ENCODE measurements at regions not wholly inside any gene's neighbourhood (a gene's known extent, or its start where the extent isn't known, plus 50 kb on each side); places are given as distances from the start of the nearest gene placed in this dataset.

DNA sequence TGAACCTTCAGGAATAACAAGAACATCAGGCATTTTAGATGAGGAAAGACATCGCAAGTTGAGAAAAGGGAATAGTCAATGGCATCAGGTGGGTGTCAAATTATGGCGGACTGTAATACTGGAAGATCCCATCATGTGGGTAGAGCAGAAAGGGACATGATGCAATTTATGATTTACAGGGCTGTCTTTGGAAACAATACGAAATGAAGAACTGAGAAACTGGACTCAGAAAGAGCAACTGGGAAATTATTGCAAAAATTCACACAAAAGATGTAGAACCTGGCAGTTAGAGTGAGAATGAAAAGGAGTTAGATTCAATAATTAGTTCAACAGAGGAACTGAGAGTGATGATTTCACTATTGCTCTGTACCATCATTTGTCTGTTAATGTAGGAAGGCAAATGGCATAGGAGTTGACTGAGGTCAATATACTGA, 1635.0 kb upstream of the ACVR2A start:
- TF ChIP-seq, protein P1, sequence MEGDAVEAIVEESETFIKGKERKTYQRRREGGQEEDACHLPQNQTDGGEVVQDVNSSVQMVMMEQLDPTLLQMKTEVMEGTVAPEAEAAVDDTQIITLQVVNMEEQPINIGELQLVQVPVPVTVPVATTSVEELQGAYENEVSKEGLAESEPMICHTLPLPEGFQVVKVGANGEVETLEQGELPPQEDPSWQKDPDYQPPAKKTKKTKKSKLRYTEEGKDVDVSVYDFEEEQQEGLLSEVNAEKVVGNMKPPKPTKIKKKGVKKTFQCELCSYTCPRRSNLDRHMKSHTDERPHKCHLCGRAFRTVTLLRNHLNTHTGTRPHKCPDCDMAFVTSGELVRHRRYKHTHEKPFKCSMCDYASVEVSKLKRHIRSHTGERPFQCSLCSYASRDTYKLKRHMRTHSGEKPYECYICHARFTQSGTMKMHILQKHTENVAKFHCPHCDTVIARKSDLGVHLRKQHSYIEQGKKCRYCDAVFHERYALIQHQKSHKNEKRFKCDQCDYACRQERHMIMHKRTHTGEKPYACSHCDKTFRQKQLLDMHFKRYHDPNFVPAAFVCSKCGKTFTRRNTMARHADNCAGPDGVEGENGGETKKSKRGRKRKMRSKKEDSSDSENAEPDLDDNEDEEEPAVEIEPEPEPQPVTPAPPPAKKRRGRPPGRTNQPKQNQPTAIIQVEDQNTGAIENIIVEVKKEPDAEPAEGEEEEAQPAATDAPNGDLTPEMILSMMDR (IDR thresholded peaks at IDR 0.05; ENCODE audit: insufficient read depth, low read length, severe bottlenecking) = no peak
- FAIRE-seq (no peak), DNase-seq (ENCODE audit: low read depth) (no peak)
- H3K36me3 ChIP-seq (ENCODE audit: control insufficient read depth, insufficient read depth, low read length) = no peaks in the 10 kb centered on the region
- no peaks in the 10 kb centered on the region for H3K27me3 ChIP-seq (ENCODE audit: control insufficient read depth, insufficient read depth, low read length)
- H3K4me3 ChIP-seq (ENCODE audit: low read depth, low read length) = no peak overlapping the region

DNA sequence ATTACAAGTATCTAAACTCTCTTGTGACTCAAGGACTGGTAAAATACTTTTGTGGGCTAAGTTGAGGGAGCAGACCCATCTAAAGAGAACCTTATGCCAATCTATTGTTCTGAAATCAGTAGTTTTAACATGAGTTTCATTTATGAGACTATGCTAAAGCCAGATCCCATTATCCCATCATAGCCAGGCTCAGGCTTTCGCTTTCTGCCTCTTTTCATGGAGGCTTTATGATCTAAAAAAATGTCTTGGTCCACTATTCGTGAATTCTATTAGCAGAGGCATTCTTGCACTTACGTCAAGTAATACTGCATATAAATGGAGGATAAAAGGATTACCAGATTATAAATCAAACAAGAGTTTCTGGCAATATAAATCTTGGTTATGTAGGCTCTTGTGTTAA, 1636.9 kb upstream of the ACVR2A start:
- Histone ChIP-seq H3K4me3 (ENCODE audit: low read depth, low read length) (no peak overlapping the region), H3K36me3 (ENCODE audit: control insufficient read depth, insufficient read depth, low read length) (no peaks in the 10 kb centered on the region), H3K27me3 (ENCODE audit: control insufficient read depth, insufficient read depth, low read length) (no peaks in the 10 kb centered on the region)
- TF ChIP-seq, protein P1 (IDR thresholded peaks at IDR 0.05; ENCODE audit: insufficient read depth, low read length, severe bottlenecking) = no peak
- DNase-seq (ENCODE audit: low read depth) (no peak), FAIRE-seq (no peak)

DNA sequence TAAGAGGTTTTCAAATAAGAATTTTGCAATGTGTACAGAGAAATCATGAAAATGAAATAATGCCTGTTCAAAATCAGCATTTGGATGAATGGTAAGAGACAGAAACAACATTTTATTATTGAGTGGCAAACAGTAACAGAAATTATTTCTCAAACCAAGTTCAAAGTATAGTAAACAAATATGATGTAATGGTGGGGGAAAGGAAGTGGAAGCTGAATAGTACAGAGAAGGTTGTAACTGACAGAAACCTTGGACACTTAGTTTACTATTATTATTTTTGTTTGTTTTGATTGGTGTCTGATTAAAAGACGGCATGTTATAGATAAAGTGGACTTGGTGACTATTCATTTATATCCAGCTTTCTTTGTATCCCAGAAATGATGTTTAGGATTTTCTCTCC, 1637.4 kb upstream of the ACVR2A start:
- no peaks in the 10 kb centered on the region for H3K27me3 ChIP-seq (ENCODE audit: control insufficient read depth, insufficient read depth, low read length)
- no peak overlapping the region for H3K4me3 ChIP-seq (ENCODE audit: low read depth, low read length)
- no peaks in the 10 kb centered on the region for H3K36me3 ChIP-seq (ENCODE audit: control insufficient read depth, insufficient read depth, low read length)
- DNase-seq (ENCODE audit: low read depth) (no peak), FAIRE-seq (no peak)
- TF ChIP-seq, protein P1 (IDR thresholded peaks at IDR 0.05; ENCODE audit: insufficient read depth, low read length, severe bottlenecking) = no peak

DNA sequence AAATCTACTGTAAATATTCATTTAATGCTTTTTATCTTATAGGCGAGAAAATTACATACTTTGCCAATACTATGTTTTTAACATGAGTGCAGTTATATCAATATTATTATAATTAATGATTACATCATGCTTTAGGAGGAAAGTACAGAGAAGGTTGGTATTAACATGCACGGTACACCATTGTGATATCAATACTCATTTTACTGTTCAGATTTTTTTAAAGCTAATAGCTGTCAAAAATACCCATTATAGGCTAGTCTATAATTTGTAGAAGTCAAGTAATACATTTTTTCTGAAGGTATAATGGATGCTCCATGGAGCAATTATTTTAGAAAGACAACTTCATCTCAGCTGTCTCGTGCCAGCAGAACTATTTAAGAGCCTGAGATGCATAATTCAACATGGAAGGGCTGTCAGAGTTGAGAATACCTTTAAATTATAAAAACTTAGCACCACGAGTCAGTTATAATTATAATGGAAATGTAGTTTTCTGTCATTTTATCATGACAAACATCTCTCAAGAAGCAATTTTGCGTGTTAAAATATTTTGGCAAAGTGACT, 1641.7 kb upstream of the ACVR2A start:
- DNase-seq (ENCODE audit: low read depth) = no peak
- H3K4me3 ChIP-seq (ENCODE audit: low read depth, low read length) = no peak overlapping the region
- no peaks in the 10 kb centered on the region for H3K36me3 ChIP-seq (ENCODE audit: control insufficient read depth, insufficient read depth, low read length)
- no peak for FAIRE-seq
- TF ChIP-seq, protein P1 (IDR thresholded peaks at IDR 0.05; ENCODE audit: insufficient read depth, low read length, severe bottlenecking) = no peak
- no peaks in the 10 kb centered on the region for H3K27me3 ChIP-seq (ENCODE audit: control insufficient read depth, insufficient read depth, low read length)

DNA sequence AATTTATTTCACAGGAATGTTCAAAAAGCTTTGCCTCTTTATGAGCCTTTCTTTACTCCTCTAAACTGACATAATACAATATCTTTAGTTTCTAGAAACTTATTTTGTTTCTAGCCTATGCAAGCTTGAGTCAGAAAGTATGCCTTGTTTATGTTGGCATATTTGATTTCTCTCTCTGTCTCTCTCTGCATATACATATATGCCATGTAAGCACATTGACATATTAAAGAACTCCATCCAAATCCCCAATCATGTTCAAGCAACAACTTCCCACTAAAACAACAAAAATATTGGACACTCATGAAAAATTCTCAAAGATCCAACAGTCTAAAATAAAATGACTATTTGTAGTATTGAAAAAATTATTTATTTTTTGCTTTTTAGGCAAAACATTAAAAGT, 1651.2 kb upstream of the ACVR2A start:
- DNase-seq (ENCODE audit: low read depth) (no peak), FAIRE-seq (no peak)
- Histone ChIP-seq H3K36me3 (ENCODE audit: control insufficient read depth, insufficient read depth, low read length) (no peaks in the 10 kb centered on the region), H3K27me3 (ENCODE audit: control insufficient read depth, insufficient read depth, low read length) (no peaks in the 10 kb centered on the region), H3K4me3 (ENCODE audit: low read depth, low read length) (no peak overlapping the region)
- TF ChIP-seq, protein P1 (IDR thresholded peaks at IDR 0.05; ENCODE audit: insufficient read depth, low read length, severe bottlenecking) = no peak

DNA sequence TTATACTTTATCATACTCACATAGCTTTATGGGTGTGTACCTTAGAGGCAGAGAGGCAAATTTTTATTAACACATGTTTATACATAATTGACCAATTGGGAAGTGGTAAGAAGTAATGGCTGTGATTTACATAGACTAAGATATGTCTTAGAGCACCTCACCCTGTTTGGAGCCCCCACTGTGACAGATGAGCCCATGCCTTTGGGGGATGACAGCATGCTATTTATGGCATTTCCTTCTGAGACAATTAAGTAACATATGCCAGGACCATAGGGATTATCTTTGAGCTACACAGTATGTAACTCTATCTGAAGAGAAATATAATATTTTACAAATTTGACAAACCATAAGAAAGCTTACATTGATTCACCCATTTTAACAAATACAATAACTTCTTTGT, 1655.3 kb upstream of the ACVR2A start:
- Histone ChIP-seq H3K27me3 (ENCODE audit: control insufficient read depth, insufficient read depth, low read length) (no peaks in the 10 kb centered on the region), H3K36me3 (ENCODE audit: control insufficient read depth, insufficient read depth, low read length) (no peaks in the 10 kb centered on the region), H3K4me3 (ENCODE audit: low read depth, low read length) (no peak overlapping the region)
- TF ChIP-seq, protein P1 (IDR thresholded peaks at IDR 0.05; ENCODE audit: insufficient read depth, low read length, severe bottlenecking) = no peak
- no peak for DNase-seq (ENCODE audit: low read depth)
- FAIRE-seq = no peak

Data from bronchial epithelial cell (primary cell).